NB4 (cell line): ENCODE measurements at regions not wholly inside any gene's neighbourhood (a gene's known extent, or its start where the extent isn't known, plus 50 kb on each side); places are given as distances from the start of the nearest gene placed in this dataset.

Experiments used
- CTCF ChIP-seq: IDR thresholded peaks from one replicate; pipeline ENCODE4 v1.5.1; 2012; ENCODE audit warnings: low read depth, low read length
- POLR2A ChIP-seq: IDR thresholded peaks from 2 replicates; pipeline ENCODE4 v1.6.1; 2011; ENCODE audit warnings: mild to moderate bottlenecking; ENCODE audit not compliant: insufficient read length; ENCODE audit errors: extremely low read depth

- TF ChIP-seq CTCF: no peak
- TF ChIP-seq POLR2A: no peak
These were observed 289.0 kb upstream of the AGTR1 start for GRCh38 chr3:148408667-148409066.
